CD4-positive, alpha-beta T cell (primary cell): ENCODE measurements at regions not wholly inside any gene's neighbourhood (a gene's known extent, or its start where the extent isn't known, plus 50 kb on each side); places are given as distances from the start of the nearest gene placed in this dataset.

ENCODE experiments used
- ATAC-seq: fragments of 200-7000 bp; cut with Tn5 transposase; one replicate; pipeline ENCODE4 v1.10.0; 2022; ENCODE audit warnings: mild to moderate bottlenecking; ENCODE audit not compliant: poor library complexity
- CTCF ChIA-PET: fragments of 350-600 bp; sonication (Branson Sonifier 250); formaldehyde crosslinking; loops from one replicate; lab custom pipeline; 2021; ENCODE audit warnings: antibody characterized with exemption, inconsistent platforms; lab: Charles Lee
- POLR2A ChIA-PET: fragments of 350-600 bp; sonication (Branson Sonifier 250); formaldehyde crosslinking; loops from one replicate; lab custom pipeline; 2021; ENCODE audit warnings: antibody characterized with exemption, inconsistent platforms; lab: Charles Lee
- DNase-seq, 14 experiments: peaks; one replicate each; pipeline ENCODE4 v3.0.0-alpha.2; 2013 to 2020; ENCODE audit warnings: mixed read lengths in 2 of 14
- H3K27ac ChIP-seq, 2 donors: one replicate each; pipeline versions ENCODE4 v1.5.1 to v1.7.0; 2013; ENCODE audit warnings: low read length in 2 of 2, low read depth in 1 of 2, mild to moderate bottlenecking in 1 of 2
- H3K27me3 ChIP-seq, 2 experiments: 1 replicate in 1 of 2; 2 replicates in 1 of 2; pipeline versions ENCODE4 v1.6.1 to v1.7.0; 2013; ENCODE audit warnings: low read length in 2 of 2, control low read depth in 1 of 2, mild to moderate bottlenecking in 1 of 2, moderate library complexity in 1 of 2; ENCODE audit not compliant: insufficient read depth in 2 of 2, control insufficient read depth in 1 of 2
- H3K36me3 ChIP-seq: one replicate; pipeline ENCODE4 v1.6.1; 2013; ENCODE audit warnings: low read length, control low read depth; ENCODE audit not compliant: insufficient read depth
- H3K4me1 ChIP-seq: one replicate; pipeline ENCODE4 v1.6.1; 2013; ENCODE audit warnings: low read length, control low read depth; ENCODE audit not compliant: insufficient read depth
- H3K4me3 ChIP-seq: one replicate; pipeline ENCODE4 v1.5.1; 2013; ENCODE audit warnings: mild to moderate bottlenecking, low read length, moderate library complexity
- H3K9me3 ChIP-seq, 2 experiments: 1 replicate in 1 of 2; 2 replicates in 1 of 2; pipeline versions ENCODE4 v1.6.1 to v1.7.0; 2013; ENCODE audit warnings: low read length in 2 of 2, mild to moderate bottlenecking in 2 of 2, control low read depth in 1 of 2, moderate library complexity in 1 of 2; ENCODE audit not compliant: control insufficient read depth in 1 of 2, insufficient read depth in 1 of 2
- H3K27ac Mint-ChIP-seq: one replicate; pipeline ENCODE4 v1.8.0; 2020; ENCODE audit warnings: mixed read lengths
- H3K27me3 Mint-ChIP-seq: one replicate; pipeline ENCODE4 v1.8.0; 2021; ENCODE audit warnings: mixed read lengths
- H3K36me3 Mint-ChIP-seq: one replicate; pipeline ENCODE4 v1.8.0; 2021; ENCODE audit warnings: low read depth, mixed read lengths
- H3K4me1 Mint-ChIP-seq: one replicate; pipeline ENCODE4 v1.8.0; 2021; ENCODE audit warnings: low read depth, mixed read lengths
- H3K4me3 Mint-ChIP-seq: one replicate; pipeline ENCODE4 v1.8.0; 2020; ENCODE audit warnings: mild to moderate bottlenecking, mixed read lengths
- H3K9me3 Mint-ChIP-seq: one replicate; pipeline ENCODE4 v1.8.0; 2020; ENCODE audit warnings: mixed read lengths
- intact Hi-C, 2 experiments: fragments of 100-400 bp; cut with DNase I in 1 of 2; cut with micrococcal nuclease in 1 of 2; formaldehyde crosslinking; loops; one replicate each; pipeline versions ENCODE4 v1.15.1 to v1.9.0; 2023 to 2025; cut with DNase I, micrococcal nuclease
- TF ChIP-seq, protein P1 (sequence below): fragments of 200-600 bp; IDR thresholded peaks from one replicate; pipeline ENCODE4 v1.8.0; 2022; ENCODE audit warnings: antibody characterized with exemption, mild to moderate bottlenecking

DNA sequence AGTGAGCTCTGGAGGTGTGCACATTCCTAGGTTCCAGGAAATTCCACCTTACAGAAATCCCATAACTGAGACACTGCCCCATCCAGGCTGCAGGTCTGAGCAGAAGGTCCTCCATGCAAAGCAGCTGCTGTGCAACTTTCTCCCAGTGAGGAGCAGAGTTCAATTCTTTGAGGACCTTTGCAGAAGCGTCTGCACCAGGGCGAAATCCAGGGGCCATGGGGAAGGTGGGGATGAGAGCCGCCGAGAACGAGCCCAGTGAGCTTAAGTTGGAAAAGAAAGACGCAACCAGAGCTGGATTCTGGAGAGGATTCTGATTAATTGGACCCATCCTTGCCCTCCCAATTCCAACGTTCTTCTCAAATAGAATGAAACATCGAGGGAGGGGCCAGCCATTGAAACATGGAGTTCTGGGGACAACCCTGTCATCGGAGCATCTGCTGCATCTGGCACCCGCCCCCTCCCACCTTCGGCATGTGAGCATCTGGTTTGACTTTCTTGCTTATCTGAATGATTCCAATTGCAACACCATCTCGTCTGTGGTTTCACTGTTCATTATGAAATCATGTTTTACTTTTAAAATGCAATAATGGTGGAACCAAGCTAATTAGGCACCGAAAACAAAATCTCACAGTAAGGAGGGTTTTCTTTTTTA is 190.6 kb upstream of the FOXF1 start:
- no peaks in the 10 kb centered on the region for H3K36me3 ChIP-seq
- H3K4me1 ChIP-seq = no peaks in the 10 kb centered on the region
- Mint-ChIP-seq H3K4me1 (no peaks in the 10 kb centered on the region), H3K27ac (no peak overlapping the region), H3K4me3 (no peak overlapping the region), H3K27me3 (peaks cover 9% of the 10 kb centered on the region), H3K36me3 (no peaks in the 10 kb centered on the region), H3K9me3 (no peaks in the 10 kb centered on the region)
- DNase-seq (peak in 1 of 14 experiments; percentile 23), ATAC-seq (no peak)
- CTCF ChIA-PET = no interaction called here
- H3K9me3 ChIP-seq = peaks cover 0 to 11% of the 10 kb centered on the region in 2 experiments
- TF ChIP-seq, protein P1, sequence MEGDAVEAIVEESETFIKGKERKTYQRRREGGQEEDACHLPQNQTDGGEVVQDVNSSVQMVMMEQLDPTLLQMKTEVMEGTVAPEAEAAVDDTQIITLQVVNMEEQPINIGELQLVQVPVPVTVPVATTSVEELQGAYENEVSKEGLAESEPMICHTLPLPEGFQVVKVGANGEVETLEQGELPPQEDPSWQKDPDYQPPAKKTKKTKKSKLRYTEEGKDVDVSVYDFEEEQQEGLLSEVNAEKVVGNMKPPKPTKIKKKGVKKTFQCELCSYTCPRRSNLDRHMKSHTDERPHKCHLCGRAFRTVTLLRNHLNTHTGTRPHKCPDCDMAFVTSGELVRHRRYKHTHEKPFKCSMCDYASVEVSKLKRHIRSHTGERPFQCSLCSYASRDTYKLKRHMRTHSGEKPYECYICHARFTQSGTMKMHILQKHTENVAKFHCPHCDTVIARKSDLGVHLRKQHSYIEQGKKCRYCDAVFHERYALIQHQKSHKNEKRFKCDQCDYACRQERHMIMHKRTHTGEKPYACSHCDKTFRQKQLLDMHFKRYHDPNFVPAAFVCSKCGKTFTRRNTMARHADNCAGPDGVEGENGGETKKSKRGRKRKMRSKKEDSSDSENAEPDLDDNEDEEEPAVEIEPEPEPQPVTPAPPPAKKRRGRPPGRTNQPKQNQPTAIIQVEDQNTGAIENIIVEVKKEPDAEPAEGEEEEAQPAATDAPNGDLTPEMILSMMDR = no peak
- peaks cover 0 to 4% of the 10 kb centered on the region in 2 experiments for H3K27me3 ChIP-seq
- intact Hi-C loops = no loop called here
- no peak overlapping the region for H3K27ac ChIP-seq
- POLR2A ChIA-PET = no interaction called here
- H3K4me3 ChIP-seq = no peak overlapping the region

DNA sequence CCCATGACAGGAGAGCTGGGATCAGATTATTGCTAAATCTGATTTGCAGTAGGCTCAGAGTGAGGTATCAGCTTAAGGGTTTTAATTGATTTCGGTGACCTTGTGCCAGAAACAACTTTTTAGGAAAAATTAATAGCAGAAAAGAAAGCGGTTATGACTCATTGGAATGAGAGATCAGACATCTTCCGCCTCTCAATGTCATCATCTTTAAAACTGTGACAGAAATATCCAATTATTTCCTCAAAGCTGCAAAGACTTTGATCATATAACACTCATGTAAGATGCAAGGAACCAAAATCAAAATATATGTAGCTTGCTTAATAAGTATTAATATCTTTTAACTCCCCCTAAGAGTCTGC is 190.1 kb upstream of the FOXF1 start:
- ChIA-PET CTCF (no interaction called here), POLR2A (no interaction called here)
- Mint-ChIP-seq H3K27ac (no peak overlapping the region), H3K9me3 (no peaks in the 10 kb centered on the region), H3K4me1 (no peaks in the 10 kb centered on the region), H3K4me3 (no peak overlapping the region), H3K36me3 (no peaks in the 10 kb centered on the region), H3K27me3 (peaks cover 9% of the 10 kb centered on the region)
- Histone ChIP-seq H3K36me3 (no peaks in the 10 kb centered on the region), H3K4me1 (no peaks in the 10 kb centered on the region), H3K4me3 (no peak overlapping the region), H3K9me3 (peaks cover 0 to 16% of the 10 kb centered on the region in 2 experiments), H3K27ac (no peak overlapping the region), H3K27me3 (peaks cover 0 to 4% of the 10 kb centered on the region in 2 experiments)
- no peak for ATAC-seq
- intact Hi-C loops = no loop called here
- DNase-seq = no peak
- TF ChIP-seq, protein P1 = no peak

DNA sequence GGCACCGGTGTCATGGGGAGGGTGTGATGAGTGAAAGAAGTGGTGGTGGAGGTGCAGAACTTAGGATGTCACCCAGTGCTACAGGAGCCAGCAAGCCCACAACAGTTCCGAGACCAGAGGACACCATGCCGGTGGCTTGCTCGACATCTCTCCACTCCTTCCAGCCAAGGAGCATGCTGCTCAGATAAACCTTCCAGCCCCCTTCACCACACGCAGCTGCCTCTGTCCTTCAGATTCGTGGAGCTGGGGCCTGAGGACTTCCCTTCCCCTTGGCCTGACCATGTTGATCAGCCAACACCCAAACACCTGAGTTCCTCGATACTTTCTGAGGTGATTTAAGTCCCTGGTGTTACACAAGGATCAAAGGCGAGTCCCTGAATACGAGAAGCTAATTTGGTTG is 188.8 kb upstream of the FOXF1 start:
- H3K9me3 Mint-ChIP-seq = peaks cover 2% of the 10 kb centered on the region
- no peak overlapping the region for H3K4me3 Mint-ChIP-seq
- H3K4me3 ChIP-seq = no peak overlapping the region
- POLR2A ChIA-PET = no interaction called here
- CTCF ChIA-PET = no interaction called here
- no peaks in the 10 kb centered on the region for H3K36me3 Mint-ChIP-seq
- H3K27ac ChIP-seq = no peak overlapping the region
- ATAC-seq = no peak
- DNase-seq = no peak
- H3K27ac Mint-ChIP-seq = no peak overlapping the region
- H3K4me1 ChIP-seq = no peaks in the 10 kb centered on the region
- no peaks in the 10 kb centered on the region for H3K4me1 Mint-ChIP-seq
- H3K27me3 ChIP-seq = peaks cover 0 to 4% of the 10 kb centered on the region in 2 experiments
- H3K27me3 Mint-ChIP-seq = peaks cover 17% of the 10 kb centered on the region
- H3K9me3 ChIP-seq = peaks cover 0 to 16% of the 10 kb centered on the region in 2 experiments
- H3K36me3 ChIP-seq = no peaks in the 10 kb centered on the region
- TF ChIP-seq, protein P1 = no peak
- intact Hi-C loops = no loop called here
